ENCODE measurements at regions not wholly inside any gene's neighbourhood (a gene's known extent, or its start where the extent isn't known, plus 50 kb on each side); places are given as distances from the start of the nearest gene placed in this dataset.

DNA sequence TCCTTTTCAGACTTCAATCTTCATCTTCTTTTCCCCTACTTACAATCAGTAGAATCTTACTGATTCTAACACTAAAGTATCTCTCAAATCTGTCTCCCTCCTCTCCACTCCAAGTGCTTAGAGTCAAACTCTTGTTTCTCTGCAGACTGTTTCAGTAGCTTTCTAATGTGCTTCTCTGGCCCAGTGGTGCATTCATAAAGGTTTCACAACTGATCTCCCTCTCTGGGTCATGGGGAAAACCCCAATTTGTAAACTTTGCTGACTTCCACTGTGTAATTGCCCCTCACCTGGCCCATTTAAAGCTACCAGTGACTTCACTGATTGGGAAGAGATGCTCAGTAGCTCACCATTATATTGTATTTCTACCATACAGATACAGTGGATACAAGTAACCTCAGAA lies 183.6 kb downstream of the FAXC start:
- TF ChIP-seq, protein P1, sequence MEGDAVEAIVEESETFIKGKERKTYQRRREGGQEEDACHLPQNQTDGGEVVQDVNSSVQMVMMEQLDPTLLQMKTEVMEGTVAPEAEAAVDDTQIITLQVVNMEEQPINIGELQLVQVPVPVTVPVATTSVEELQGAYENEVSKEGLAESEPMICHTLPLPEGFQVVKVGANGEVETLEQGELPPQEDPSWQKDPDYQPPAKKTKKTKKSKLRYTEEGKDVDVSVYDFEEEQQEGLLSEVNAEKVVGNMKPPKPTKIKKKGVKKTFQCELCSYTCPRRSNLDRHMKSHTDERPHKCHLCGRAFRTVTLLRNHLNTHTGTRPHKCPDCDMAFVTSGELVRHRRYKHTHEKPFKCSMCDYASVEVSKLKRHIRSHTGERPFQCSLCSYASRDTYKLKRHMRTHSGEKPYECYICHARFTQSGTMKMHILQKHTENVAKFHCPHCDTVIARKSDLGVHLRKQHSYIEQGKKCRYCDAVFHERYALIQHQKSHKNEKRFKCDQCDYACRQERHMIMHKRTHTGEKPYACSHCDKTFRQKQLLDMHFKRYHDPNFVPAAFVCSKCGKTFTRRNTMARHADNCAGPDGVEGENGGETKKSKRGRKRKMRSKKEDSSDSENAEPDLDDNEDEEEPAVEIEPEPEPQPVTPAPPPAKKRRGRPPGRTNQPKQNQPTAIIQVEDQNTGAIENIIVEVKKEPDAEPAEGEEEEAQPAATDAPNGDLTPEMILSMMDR (IDR thresholded peaks at IDR 0.05; ENCODE audit: low read length): no peak
- no peak for TF ChIP-seq EZH2 (IDR thresholded peaks at IDR 0.05; ENCODE audit: borderline replicate concordance, low read length)

All from OCI-LY1 (cell line).